K562 (cell line): ENCODE measurements at regions not wholly inside any gene's neighbourhood (a gene's known extent, or its start where the extent isn't known, plus 50 kb on each side); places are given as distances from the start of the nearest gene placed in this dataset.

Experiments
- ELF4 ChIP-seq: fragments of 450-650 bp; formaldehyde crosslinking; IDR thresholded peaks from 2 replicates; pipeline ENCODE4 v1.4.0; 2022; ENCODE audit warnings: missing genetic modification characterization
- NFRKB ChIP-seq: fragments of 450-650 bp; IDR thresholded peaks from 2 replicates; pipeline ENCODE4 v1.6.1; 2016; ENCODE audit warnings: low read depth
- SREBF1 ChIP-seq: fragments of 150-350 bp; IDR thresholded peaks from 2 replicates; pipeline ENCODE4 v1.6.1; 2014; ENCODE audit warnings: antibody characterized with exemption, low read depth, low read length, borderline replicate concordance
- ZNF12 ChIP-seq: sonication (generic); formaldehyde crosslinking; IDR thresholded peaks from 2 replicates; pipeline ENCODE4 v1.4.0; 2020; ENCODE audit warnings: mild to moderate bottlenecking, missing genetic modification reagents
- TF ChIP-seq, protein P1 (sequence below), 2 experiments: fragments of 450-650 bp; formaldehyde crosslinking in 1 of 2; IDR thresholded peaks; 2 replicates each; pipeline versions ENCODE4 v1.4.0 to v1.6.1; 2014 to 2020; ENCODE audit warnings: mild to moderate bottlenecking in 2 of 2, borderline replicate concordance in 1 of 2, low read depth in 1 of 2
- TF ChIP-seq, protein P2 (sequence below), 3 experiments: IDR thresholded peaks in 2 of 3; conservative IDR thresholded peaks in 1 of 3; 2 replicates each; pipeline ENCODE4 v1.5.1; 2011 to 2012; ENCODE audit warnings: low read length in 3 of 3, mild to moderate bottlenecking in 3 of 3, control low read depth in 2 of 3, improper control_type of control experiment in 1 of 3, inconsistent platforms in 1 of 3, low read depth in 1 of 3, mixed read lengths in 1 of 3, moderate library complexity in 1 of 3; ENCODE audit not compliant: insufficient read depth in 2 of 3

DNA sequence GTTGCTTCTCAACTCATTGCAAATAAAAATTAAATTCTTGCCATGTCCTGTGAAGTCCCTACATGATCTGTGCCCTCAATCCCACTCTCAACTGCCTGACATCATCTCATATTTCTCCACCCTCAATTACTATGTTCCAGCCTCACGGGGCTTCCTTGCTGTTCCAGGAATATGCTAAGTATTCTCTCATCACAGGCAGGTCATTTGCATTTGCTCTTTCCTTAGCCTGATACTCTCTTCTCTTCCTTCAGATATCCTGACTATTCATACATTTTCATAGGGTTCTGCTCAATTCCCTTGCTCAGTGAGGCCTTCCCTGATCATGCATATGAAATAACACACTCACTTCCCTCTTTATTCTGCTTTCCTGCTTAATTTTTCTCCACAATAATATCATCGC, 135.1 kb upstream of the DAB2 start:
- TF ChIP-seq ZNF12 (CRISPR knock-in tag) (no peak), ELF4 (CRISPR knock-in tag) (no peak), NFRKB (no peak), SREBF1 (no peak)
- TF ChIP-seq, protein P1, sequence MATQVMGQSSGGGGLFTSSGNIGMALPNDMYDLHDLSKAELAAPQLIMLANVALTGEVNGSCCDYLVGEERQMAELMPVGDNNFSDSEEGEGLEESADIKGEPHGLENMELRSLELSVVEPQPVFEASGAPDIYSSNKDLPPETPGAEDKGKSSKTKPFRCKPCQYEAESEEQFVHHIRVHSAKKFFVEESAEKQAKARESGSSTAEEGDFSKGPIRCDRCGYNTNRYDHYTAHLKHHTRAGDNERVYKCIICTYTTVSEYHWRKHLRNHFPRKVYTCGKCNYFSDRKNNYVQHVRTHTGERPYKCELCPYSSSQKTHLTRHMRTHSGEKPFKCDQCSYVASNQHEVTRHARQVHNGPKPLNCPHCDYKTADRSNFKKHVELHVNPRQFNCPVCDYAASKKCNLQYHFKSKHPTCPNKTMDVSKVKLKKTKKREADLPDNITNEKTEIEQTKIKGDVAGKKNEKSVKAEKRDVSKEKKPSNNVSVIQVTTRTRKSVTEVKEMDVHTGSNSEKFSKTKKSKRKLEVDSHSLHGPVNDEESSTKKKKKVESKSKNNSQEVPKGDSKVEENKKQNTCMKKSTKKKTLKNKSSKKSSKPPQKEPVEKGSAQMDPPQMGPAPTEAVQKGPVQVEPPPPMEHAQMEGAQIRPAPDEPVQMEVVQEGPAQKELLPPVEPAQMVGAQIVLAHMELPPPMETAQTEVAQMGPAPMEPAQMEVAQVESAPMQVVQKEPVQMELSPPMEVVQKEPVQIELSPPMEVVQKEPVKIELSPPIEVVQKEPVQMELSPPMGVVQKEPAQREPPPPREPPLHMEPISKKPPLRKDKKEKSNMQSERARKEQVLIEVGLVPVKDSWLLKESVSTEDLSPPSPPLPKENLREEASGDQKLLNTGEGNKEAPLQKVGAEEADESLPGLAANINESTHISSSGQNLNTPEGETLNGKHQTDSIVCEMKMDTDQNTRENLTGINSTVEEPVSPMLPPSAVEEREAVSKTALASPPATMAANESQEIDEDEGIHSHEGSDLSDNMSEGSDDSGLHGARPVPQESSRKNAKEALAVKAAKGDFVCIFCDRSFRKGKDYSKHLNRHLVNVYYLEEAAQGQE (IDR thresholded peaks at IDR 0.05; ENCODE audit: borderline replicate concordance): no peak
- TF ChIP-seq, protein P1 (CRISPR knock-in tag; IDR thresholded peaks at IDR 0.05; ENCODE audit: low read depth): no peak
- TF ChIP-seq, protein P2, sequence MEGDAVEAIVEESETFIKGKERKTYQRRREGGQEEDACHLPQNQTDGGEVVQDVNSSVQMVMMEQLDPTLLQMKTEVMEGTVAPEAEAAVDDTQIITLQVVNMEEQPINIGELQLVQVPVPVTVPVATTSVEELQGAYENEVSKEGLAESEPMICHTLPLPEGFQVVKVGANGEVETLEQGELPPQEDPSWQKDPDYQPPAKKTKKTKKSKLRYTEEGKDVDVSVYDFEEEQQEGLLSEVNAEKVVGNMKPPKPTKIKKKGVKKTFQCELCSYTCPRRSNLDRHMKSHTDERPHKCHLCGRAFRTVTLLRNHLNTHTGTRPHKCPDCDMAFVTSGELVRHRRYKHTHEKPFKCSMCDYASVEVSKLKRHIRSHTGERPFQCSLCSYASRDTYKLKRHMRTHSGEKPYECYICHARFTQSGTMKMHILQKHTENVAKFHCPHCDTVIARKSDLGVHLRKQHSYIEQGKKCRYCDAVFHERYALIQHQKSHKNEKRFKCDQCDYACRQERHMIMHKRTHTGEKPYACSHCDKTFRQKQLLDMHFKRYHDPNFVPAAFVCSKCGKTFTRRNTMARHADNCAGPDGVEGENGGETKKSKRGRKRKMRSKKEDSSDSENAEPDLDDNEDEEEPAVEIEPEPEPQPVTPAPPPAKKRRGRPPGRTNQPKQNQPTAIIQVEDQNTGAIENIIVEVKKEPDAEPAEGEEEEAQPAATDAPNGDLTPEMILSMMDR (IDR thresholded peaks at IDR 0.05 in 2 of 3, conservative IDR thresholded peaks at IDR 0.05 in 1 of 3; ENCODE audit: insufficient read depth in 2 of 3, low read depth in 1 of 3, low read length in 3 of 3): no peak
